IMR-90 (cell line): ENCODE measurements at regions not wholly inside any gene's neighbourhood (a gene's known extent, or its start where the extent isn't known, plus 50 kb on each side); places are given as distances from the start of the nearest gene placed in this dataset.

Experiments
- ATAC-seq: fragments of 200-7000 bp; cut with Tn5 transposase; 2 replicates; pipeline ENCODE4 v1.9.1; 2020; ENCODE audit warnings: low read depth, mild to moderate bottlenecking, moderate library complexity
- BruUV-seq: library from RNA; stranded (reverse); fragments of 400-500 nt; replicated peaks from 2 replicates; lab custom pipeline; 2021; lab: Mats Ljungman, UMichigan
- CTCF ChIA-PET: fragments of 300-600 bp; formaldehyde crosslinking; extraction: SDS; loops from one replicate; lab custom pipeline; 2021; ENCODE audit warnings: antibody characterized with exemption; lab: Yijun Ruan, JAX
- POLR2A ChIA-PET: fragments of 300-600 bp; sonication (Branson Sonifier 250); formaldehyde crosslinking; loops from one replicate; lab custom pipeline; 2022; ENCODE audit warnings: antibody characterized with exemption; ENCODE audit not compliant: unreplicated experiment; lab: Charles Lee
- DNase-seq: peaks from one replicate; pipeline ENCODE4 v3.0.0; 2013
- H2AFZ ChIP-seq: replicated peaks from 2 replicates; pipeline ENCODE3; 2013; ENCODE audit warnings: low read length, mild to moderate bottlenecking; ENCODE audit not compliant: poor library complexity
- H2AK5ac ChIP-seq: 2 replicates; pipeline ENCODE4 v1.6.1; 2013; ENCODE audit warnings: low read depth, low read length, inconsistent platforms
- H2AK9ac ChIP-seq: replicated peaks from 2 replicates; pipeline ENCODE3; 2013; ENCODE audit warnings: mild to moderate bottlenecking, low read depth, low read length, moderate library complexity; ENCODE audit not compliant: poor library complexity
- H2BK120ac ChIP-seq: 2 replicates; pipeline ENCODE4 v1.6.1; 2013; ENCODE audit warnings: low read depth, low read length, inconsistent platforms
- H2BK15ac ChIP-seq: 3 replicates; pipeline ENCODE4 v1.6.1; 2013; ENCODE audit warnings: low read depth, low read length, inconsistent platforms
- H2BK20ac ChIP-seq: 2 replicates; pipeline ENCODE4 v1.6.1; 2013; ENCODE audit warnings: low read depth, mild to moderate bottlenecking, inconsistent platforms, low read length, moderate library complexity
- H2BK5ac ChIP-seq: 2 replicates; pipeline ENCODE4 v1.6.1; 2013; ENCODE audit warnings: mild to moderate bottlenecking, low read depth, low read length, inconsistent platforms; ENCODE audit not compliant: poor library complexity, severe bottlenecking
- H3K14ac ChIP-seq: replicated peaks from 2 replicates; pipeline ENCODE4 v1.6.1; 2013; ENCODE audit warnings: low read depth, low read length, inconsistent platforms
- H3K18ac ChIP-seq: 2 replicates; pipeline ENCODE4 v1.6.1; 2013; ENCODE audit warnings: low read depth, low read length, control low read depth
- H3K23ac ChIP-seq: 2 replicates; pipeline ENCODE4 v1.6.1; 2013; ENCODE audit warnings: low read depth, low read length, inconsistent platforms
- H3K27ac ChIP-seq: 2 replicates; pipeline ENCODE4 v1.5.1; 2013; ENCODE audit warnings: mild to moderate bottlenecking, control low read depth, low read length; ENCODE audit not compliant: insufficient read depth
- H3K27me3 ChIP-seq: 2 replicates; pipeline ENCODE4 v1.6.1; 2013; ENCODE audit warnings: low read length; ENCODE audit not compliant: control insufficient read depth, insufficient read depth
- H3K36me3 ChIP-seq: 2 replicates; pipeline ENCODE4 v1.6.1; 2013; ENCODE audit warnings: low read length, mixed read lengths; ENCODE audit not compliant: control insufficient read depth, insufficient read depth
- H3K4ac ChIP-seq: 2 replicates; pipeline ENCODE4 v1.6.1; 2013; ENCODE audit warnings: low read depth, low read length, inconsistent platforms
- H3K4me1 ChIP-seq: 2 replicates; pipeline ENCODE4 v1.6.1; 2013; ENCODE audit warnings: low read length, mixed read lengths; ENCODE audit not compliant: control insufficient read depth, insufficient read depth
- H3K4me2 ChIP-seq: 2 replicates; pipeline ENCODE4 v1.6.1; 2013; ENCODE audit warnings: low read depth, mild to moderate bottlenecking, control low read depth, low read length, moderate library complexity
- H3K4me3 ChIP-seq: 2 replicates; pipeline ENCODE4 v1.5.1; 2013; ENCODE audit warnings: low read depth, mild to moderate bottlenecking, control low read depth, low read length, moderate library complexity; ENCODE audit not compliant: insufficient read depth
- H3K56ac ChIP-seq: 2 replicates; pipeline ENCODE4 v1.6.1; 2013; ENCODE audit warnings: low read length, inconsistent platforms; ENCODE audit not compliant: insufficient read depth; ENCODE audit errors: extremely low read depth
- H3K79me1 ChIP-seq, 2 experiments: 2 replicates each; pipeline ENCODE4 v1.6.1; 2013; ENCODE audit warnings: low read length in 2 of 2, inconsistent platforms in 1 of 2, low read depth in 1 of 2
- H3K9ac ChIP-seq: 2 replicates; pipeline ENCODE4 v1.6.1; 2013; ENCODE audit warnings: low read depth, low read length, control low read depth
- H3K9me1 ChIP-seq: 2 replicates; pipeline ENCODE4 v1.6.1; 2013; ENCODE audit warnings: low read length, inconsistent platforms; ENCODE audit not compliant: insufficient read depth
- H3K9me3 ChIP-seq: 2 replicates; pipeline ENCODE4 v1.6.1; 2013; ENCODE audit warnings: low read length; ENCODE audit not compliant: control insufficient read depth, insufficient read depth
- H4K20me1 ChIP-seq: 2 replicates; pipeline ENCODE4 v1.6.1; 2013; ENCODE audit warnings: low read length, inconsistent platforms; ENCODE audit not compliant: insufficient read depth
- H4K5ac ChIP-seq: 2 replicates; pipeline ENCODE4 v1.6.1; 2013; ENCODE audit warnings: mild to moderate bottlenecking, low read depth, low read length, control low read depth
- H4K8ac ChIP-seq, 2 experiments: 2 replicates each; pipeline ENCODE4 v1.6.1; 2013; ENCODE audit warnings: low read depth in 2 of 2, low read length in 2 of 2, control low read depth in 1 of 2, inconsistent platforms in 1 of 2
- H4K91ac ChIP-seq: 2 replicates; pipeline ENCODE4 v1.6.1; 2013; ENCODE audit warnings: low read depth, low read length, inconsistent platforms; ENCODE audit not compliant: insufficient read depth
- BHLHE40 ChIP-seq: fragments of 150-350 bp; IDR thresholded peaks from 2 replicates; pipeline ENCODE4 v1.6.1; 2016; ENCODE audit warnings: mild to moderate bottlenecking, low read depth, low read length
- CEBPB ChIP-seq: IDR thresholded peaks from 2 replicates; pipeline ENCODE4 v1.6.1; 2012; ENCODE audit warnings: low read depth, low read length, improper control_type of control experiment
- CHD1 ChIP-seq: IDR thresholded peaks from 2 replicates; pipeline ENCODE4 v1.6.1; 2012; ENCODE audit warnings: low read depth, low read length, improper control_type of control experiment
- ELK1 ChIP-seq: fragments of 150-350 bp; IDR thresholded peaks from 2 replicates; pipeline ENCODE4 v1.6.1; 2016; ENCODE audit warnings: low read depth, mild to moderate bottlenecking, low read length, moderate library complexity, borderline replicate concordance
- FOS ChIP-seq: fragments of 150-350 bp; IDR thresholded peaks from 2 replicates; pipeline ENCODE4 v1.6.1; 2016; ENCODE audit warnings: low read depth, low read length
- MAZ ChIP-seq: IDR thresholded peaks from 2 replicates; pipeline ENCODE4 v1.6.1; 2012; ENCODE audit warnings: low read depth, mild to moderate bottlenecking, low read length, improper control_type of control experiment, moderate library complexity, borderline replicate concordance
- MXI1 ChIP-seq: IDR thresholded peaks from 2 replicates; pipeline ENCODE4 v1.6.1; 2012; ENCODE audit warnings: low read depth, mild to moderate bottlenecking, low read length, moderate library complexity, borderline replicate concordance
- NFE2L2 ChIP-seq: fragments of 150-350 bp; IDR thresholded peaks from 2 replicates; pipeline ENCODE4 v1.6.1; 2016; ENCODE audit warnings: low read depth, mild to moderate bottlenecking, low read length
- POLR2A ChIP-seq: IDR thresholded peaks from 2 replicates; pipeline ENCODE4 v1.6.1; 2012; ENCODE audit warnings: mild to moderate bottlenecking, low read depth, low read length
- RAD21 ChIP-seq: IDR thresholded peaks from 2 replicates; pipeline ENCODE4 v1.6.1; 2012; ENCODE audit warnings: low read length, improper control_type of control experiment
- RCOR1 ChIP-seq: IDR thresholded peaks from 2 replicates; pipeline ENCODE4 v1.6.1; 2012; ENCODE audit warnings: mild to moderate bottlenecking, low read length, improper control_type of control experiment; ENCODE audit not compliant: insufficient replicate concordance
- SMC3 ChIP-seq: fragments of 150-350 bp; IDR thresholded peaks from 2 replicates; pipeline ENCODE4 v1.6.1; 2016; ENCODE audit warnings: low read depth, mild to moderate bottlenecking, antibody characterized with exemption, low read length, moderate library complexity
- USF2 ChIP-seq: fragments of 150-350 bp; IDR thresholded peaks from 2 replicates; pipeline ENCODE4 v1.6.1; 2017; ENCODE audit warnings: mild to moderate bottlenecking, antibody characterized with exemption, low read length, low read depth
- WGBS, 2 experiments: methylation state at CpG; one replicate each; pipeline versions ENCODE4 v1.1.5 to v1.1.7; 2013; ENCODE audit warnings: missing lambda C conversion rate in 2 of 2; ENCODE audit not compliant: insufficient read length in 1 of 2; ENCODE audit errors: extremely low coverage in 2 of 2; 5-methylcytosine and 5-hydroxymethylcytosine counted together
- dilution Hi-C: fragments of 300-500 bp; cut with HindIII; formaldehyde crosslinking; loops from one replicate; pipeline ENCODE4 v1.14.3; 2018; ENCODE audit warnings: low sequenced_read_pairs; ENCODE audit not compliant: unreplicated experiment
- in situ Hi-C: fragments of 300-500 bp; cut with MboI; formaldehyde crosslinking; loops from 3 replicates; pipeline ENCODE4 v1.14.3; 2019; ENCODE audit warnings: low sequenced_read_pairs, inconsistent platforms, mixed read lengths
- intact Hi-C: fragments of 100-400 bp; cut with micrococcal nuclease; formaldehyde crosslinking; loops from 2 replicates; pipeline ENCODE4 v1.10.0; 2022

GRCh38 chr9:35552376-35552775, 52.7 kb upstream of the TESK1 start:
- Histone ChIP-seq H4K20me1 (peaks cover 62% of the 10 kb centered on the region), H3K36me3 (peaks cover 38% of the 10 kb centered on the region), H3K4ac (no peak overlapping the region), H2BK15ac (no peak overlapping the region), H3K9me1 (peaks cover 16% of the 10 kb centered on the region), H3K9ac (no peak overlapping the region), H2BK120ac (peak overlapping the region; percentile 3; the same call in 1 of the 2 replicates), H3K27ac (no peak overlapping the region), H2AFZ (no peak overlapping the region), H2AK5ac (no peak overlapping the region), H2BK5ac (peak overlapping the region; percentile 39), H3K79me1 (peaks cover 18 to 96% of the 10 kb centered on the region in 2 experiments; a peak in 3 of 4 replicates), H4K91ac (no peak overlapping the region), H3K27me3 (no peaks in the 10 kb centered on the region), H4K8ac (peak overlapping the region in 1 of 2 experiments; percentile 65; a peak in 1 of 4 replicates), H2BK20ac (no peak overlapping the region), H3K23ac (peak overlapping the region; percentile 4; the same call in 1 of the 2 replicates), H3K9me3 (no peaks in the 10 kb centered on the region), H3K18ac (no peak overlapping the region; the same call in 1 of the 2 replicates), H4K5ac (no peak overlapping the region), H3K14ac (no peak overlapping the region), H3K4me1 (peaks cover 16% of the 10 kb centered on the region), H3K4me3 (no peak overlapping the region), H2AK9ac (no peak overlapping the region), H3K56ac (no peak overlapping the region), H3K4me2 (peak overlapping the region; percentile 38; the same call in 1 of the 2 replicates)
- CTCF ChIA-PET, result interaction anchor here (0.8 to 2.0 kb wide), 6 partner anchors 14 to 76 kb away, joined by 3 to 18 read pairs (median 4); partner anchors contain the start of gene RUSC2
- dilution Hi-C loops (no loop called here), in situ Hi-C loops (loop anchor here (5.0 kb wide), 2 partner anchors 60 to 435 kb away; partner anchors contain the start of genes ATOSB and RUSC2), intact Hi-C loops (loop anchor here (2.0 to 10.0 kb wide), 2 partner anchors 32 to 278 kb away; no protein-coding TSS in a partner anchor)
- DNase-seq (peak; percentile 33), ATAC-seq (peak; percentile 9; the same call in 1 of the 2 replicates)
- POLR2A ChIA-PET, result interaction anchor here (2.5 kb wide), 1 partner anchor 63 kb away, joined by 13 read pairs; the partner anchor contains the start of gene RUSC2
- no TSS peak for BruUV-seq
- WGBS, 2 experiments, result no CpG with 5 or more reads among the region's 4 CpGs
- TF ChIP-seq RAD21 (no peak), FOS (no peak), SMC3 (no peak), MXI1 (no peak), NFE2L2 (no peak), MAZ (no peak), ELK1 (no peak), CHD1 (no peak), RCOR1 (no peak), USF2 (no peak), BHLHE40 (no peak), POLR2A (no peak), CEBPB (no peak)
